Muscle of back (tissue), 3 donors: ENCODE measurements at regions not wholly inside any gene's neighbourhood (a gene's known extent, or its start where the extent isn't known, plus 50 kb on each side); places are given as distances from the start of the nearest gene placed in this dataset.

Source experiments
- DNase-seq, 3 donors: peaks; one replicate each; pipeline versions ENCODE4 v3.0.0 to v3.0.0-alpha.2; 2013

GRCh38 chr16:85173981-85174751, 61.9 kb upstream of the CIBAR2 start:
- DNase-seq: peak in 2 of 3 donors; percentile 75 to 88

- DNase-seq: peak in 1 of 3 donors; percentile 50
Observed at GRCh38 chr16:85174871-85175723, 62.8 kb upstream of the CIBAR2 start.

- DNase-seq: no peak
Observed at GRCh38 chr16:85175724-85176233, 63.5 kb upstream of the CIBAR2 start.

- DNase-seq: peak in 1 of 3 donors; percentile 86
Observed at GRCh38 chr16:85176541-85177447, 64.5 kb upstream of the CIBAR2 start.

- DNase-seq: no peak
Observed at GRCh38 chr16:85177448-85177846, 65.2 kb upstream of the CIBAR2 start.

- DNase-seq: no peak
Observed at GRCh38 chr16:85178006-85178591, 65.8 kb upstream of the CIBAR2 start.

- no peak for DNase-seq
Observed at GRCh38 chr16:85178596-85178995, 66.3 kb upstream of the CIBAR2 start.

GRCh38 chr16:85179344-85180046, 67.2 kb upstream of the CIBAR2 start:
- no peak for DNase-seq

GRCh38 chr16:85180047-85180826, 68.0 kb upstream of the CIBAR2 start:
- DNase-seq: no peak

- no peak for DNase-seq
Observed at GRCh38 chr16:85180827-85181738, 68.8 kb upstream of the CIBAR2 start.

GRCh38 chr16:85181739-85182129, 69.5 kb upstream of the CIBAR2 start:
- DNase-seq: no peak

GRCh38 chr16:85182286-85182685, 70.0 kb upstream of the CIBAR2 start:
- DNase-seq: no peak

GRCh38 chr16:85182774-85183173, 70.5 kb upstream of the CIBAR2 start:
- no peak for DNase-seq

- no peak for DNase-seq
Observed at GRCh38 chr16:85183564-85183963, 71.3 kb upstream of the CIBAR2 start.

- no peak for DNase-seq
Observed at GRCh38 chr16:85184404-85184803, 72.1 kb upstream of the CIBAR2 start.

GRCh38 chr16:85185303-85186100, 73.2 kb upstream of the CIBAR2 start:
- peak in 1 of 3 donors; percentile 47 for DNase-seq

GRCh38 chr16:85187002-85187401, 74.7 kb upstream of the CIBAR2 start:
- no peak for DNase-seq

GRCh38 chr16:85187447-85187846, 75.2 kb upstream of the CIBAR2 start:
- no peak for DNase-seq
